Keratinocyte (primary cell): ENCODE measurements at regions not wholly inside any gene's neighbourhood (a gene's known extent, or its start where the extent isn't known, plus 50 kb on each side); places are given as distances from the start of the nearest gene placed in this dataset.

Source experiments
- DNase-seq: peaks from one replicate; pipeline ENCODE4 v3.0.0-alpha.2; 2011; ENCODE audit warnings: low read depth, missing footprints, low spot score
- FAIRE-seq: peaks from 2 replicates; lab custom pipeline; 2011; peaks lifted over from hg19 to GRCh38; lab: Jason Lieb, UNC
- H2AFZ ChIP-seq: 2 replicates; pipeline ENCODE4 v1.6.0; 2012; ENCODE audit warnings: low read length, control low read depth, inconsistent platforms; ENCODE audit not compliant: control insufficient read depth
- H3K27ac ChIP-seq: 2 replicates; pipeline ENCODE4 v1.5.1; 2011; ENCODE audit warnings: low read length; ENCODE audit not compliant: control insufficient read depth, insufficient read depth
- H3K27me3 ChIP-seq: 3 replicates; pipeline ENCODE4 v1.6.0; 2011; ENCODE audit warnings: low read length; ENCODE audit not compliant: control insufficient read depth, insufficient read depth; ENCODE audit errors: extremely low read depth
- H3K36me3 ChIP-seq, 2 experiments: 2 replicates in 1 of 2; 3 replicates in 1 of 2; pipeline ENCODE4 v1.5.1; 2011; ENCODE audit warnings: low read length in 2 of 2, mild to moderate bottlenecking in 1 of 2; ENCODE audit not compliant: control insufficient read depth in 2 of 2, insufficient read depth in 2 of 2; ENCODE audit errors: extremely low read depth in 1 of 2
- H3K4me1 ChIP-seq: 3 replicates; pipeline ENCODE4 v1.5.1; 2011; ENCODE audit warnings: low read length; ENCODE audit not compliant: control insufficient read depth, insufficient read depth; ENCODE audit errors: extremely low read depth
- H3K4me2 ChIP-seq: 3 replicates; pipeline ENCODE4 v1.6.0; 2011; ENCODE audit warnings: low read depth, low read length; ENCODE audit not compliant: control insufficient read depth, insufficient read depth; ENCODE audit errors: extremely low read depth
- H3K4me3 ChIP-seq, 3 experiments: fragments of 200-600 bp in 1 of 3; sonication (generic) in 1 of 3; 2 replicates in 2 of 3; 3 replicates in 1 of 3; pipeline ENCODE4 v1.5.1; 2011 to 2016; ENCODE audit warnings: low read length in 3 of 3, mild to moderate bottlenecking in 3 of 3, control low read depth in 2 of 3, inconsistent platforms in 1 of 3, low read depth in 1 of 3, mixed read lengths in 1 of 3, mixed run types in 1 of 3, moderate library complexity in 1 of 3; ENCODE audit not compliant: control insufficient read depth in 2 of 3, insufficient read depth in 2 of 3; ENCODE audit errors: extremely low read depth in 1 of 3
- H3K79me2 ChIP-seq: 2 replicates; pipeline ENCODE4 v1.6.0; 2012; ENCODE audit warnings: low read length; ENCODE audit not compliant: control insufficient read depth, insufficient read depth
- H3K9ac ChIP-seq: 3 replicates; pipeline ENCODE4 v1.6.0; 2011; ENCODE audit warnings: low read length; ENCODE audit not compliant: control insufficient read depth, insufficient read depth; ENCODE audit errors: extremely low read depth
- H3K9me1 ChIP-seq: 3 replicates; pipeline ENCODE4 v1.6.0; 2011; ENCODE audit warnings: low read length; ENCODE audit not compliant: control insufficient read depth, insufficient read depth; ENCODE audit errors: extremely low read depth
- H3K9me3 ChIP-seq: 2 replicates; pipeline ENCODE4 v1.5.1; 2012; ENCODE audit warnings: low read depth, low read length; ENCODE audit not compliant: control insufficient read depth
- H4K20me1 ChIP-seq: 3 replicates; pipeline ENCODE4 v1.6.0; 2011; ENCODE audit warnings: low read length; ENCODE audit not compliant: control insufficient read depth, insufficient read depth; ENCODE audit errors: extremely low read depth
- EZH2 ChIP-seq: IDR thresholded peaks from one replicate; pipeline ENCODE4 v1.6.1; 2012; ENCODE audit warnings: inconsistent platforms, mild to moderate bottlenecking, low read length, moderate library complexity
- dilution Hi-C: fragments of 300-500 bp; cut with MboI; formaldehyde crosslinking; loops from one replicate; pipeline ENCODE4 v1.7.0; 2020; ENCODE audit warnings: low sequenced_read_pairs; ENCODE audit not compliant: extremely low pct_ligation_motif_present
- TF ChIP-seq, protein P1 (sequence below), 3 experiments: IDR thresholded peaks in 1 of 3; conservative IDR thresholded peaks in 1 of 3; optimal IDR thresholded peaks in 1 of 3; 2 replicates in 2 of 3; 3 replicates in 1 of 3; pipeline versions ENCODE3 to v1.5.1; 2011; ENCODE audit warnings: low read length in 3 of 3, mild to moderate bottlenecking in 3 of 3, moderate library complexity in 2 of 3, control low read depth in 1 of 3, inconsistent platforms in 1 of 3; ENCODE audit not compliant: insufficient read depth in 2 of 3; ENCODE audit errors: extremely low read depth in 1 of 3

DNA sequence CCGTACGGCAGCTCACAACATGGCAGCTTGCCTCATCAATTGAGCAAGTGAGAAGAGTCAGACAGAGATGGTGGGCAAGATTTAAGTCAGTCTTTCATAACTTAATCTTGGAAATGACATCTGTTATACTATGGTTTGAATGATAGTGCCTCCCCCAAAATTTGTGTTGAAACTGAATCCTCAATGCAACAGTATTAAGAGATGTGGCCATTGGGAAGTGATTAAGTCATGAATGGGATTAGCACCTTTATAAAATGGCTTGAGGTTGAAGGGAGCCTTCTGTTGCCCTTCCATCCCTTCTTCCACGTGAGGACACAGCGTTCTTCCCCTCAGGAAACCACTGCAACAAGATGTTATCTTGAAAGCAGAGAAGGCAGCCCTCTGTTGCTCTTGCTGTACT lies 124.2 kb downstream of the C12orf75 start:
- no peak overlapping the region for H3K9ac ChIP-seq
- H3K9me3 ChIP-seq: peaks cover 5% of the 10 kb centered on the region
- H4K20me1 ChIP-seq: no peaks in the 10 kb centered on the region
- no peaks in the 10 kb centered on the region for H3K9me1 ChIP-seq
- H3K4me1 ChIP-seq: peaks cover 10% of the 10 kb centered on the region
- no peak overlapping the region for H3K4me2 ChIP-seq
- no peaks in the 10 kb centered on the region for H3K27me3 ChIP-seq
- dilution Hi-C loops: no loop called here
- H3K27ac ChIP-seq: no peak overlapping the region
- DNase-seq: no peak
- no peak for FAIRE-seq
- H3K4me3 ChIP-seq: no peak overlapping the region
- TF ChIP-seq EZH2: no peak
- TF ChIP-seq, protein P1, sequence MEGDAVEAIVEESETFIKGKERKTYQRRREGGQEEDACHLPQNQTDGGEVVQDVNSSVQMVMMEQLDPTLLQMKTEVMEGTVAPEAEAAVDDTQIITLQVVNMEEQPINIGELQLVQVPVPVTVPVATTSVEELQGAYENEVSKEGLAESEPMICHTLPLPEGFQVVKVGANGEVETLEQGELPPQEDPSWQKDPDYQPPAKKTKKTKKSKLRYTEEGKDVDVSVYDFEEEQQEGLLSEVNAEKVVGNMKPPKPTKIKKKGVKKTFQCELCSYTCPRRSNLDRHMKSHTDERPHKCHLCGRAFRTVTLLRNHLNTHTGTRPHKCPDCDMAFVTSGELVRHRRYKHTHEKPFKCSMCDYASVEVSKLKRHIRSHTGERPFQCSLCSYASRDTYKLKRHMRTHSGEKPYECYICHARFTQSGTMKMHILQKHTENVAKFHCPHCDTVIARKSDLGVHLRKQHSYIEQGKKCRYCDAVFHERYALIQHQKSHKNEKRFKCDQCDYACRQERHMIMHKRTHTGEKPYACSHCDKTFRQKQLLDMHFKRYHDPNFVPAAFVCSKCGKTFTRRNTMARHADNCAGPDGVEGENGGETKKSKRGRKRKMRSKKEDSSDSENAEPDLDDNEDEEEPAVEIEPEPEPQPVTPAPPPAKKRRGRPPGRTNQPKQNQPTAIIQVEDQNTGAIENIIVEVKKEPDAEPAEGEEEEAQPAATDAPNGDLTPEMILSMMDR (optimal IDR thresholded peaks at IDR 0.05 in 1 of 3, IDR thresholded peaks at IDR 0.05 in 1 of 3, conservative IDR thresholded peaks at IDR 0.05 in 1 of 3; ENCODE audit: extremely low read depth in 1 of 3, insufficient read depth in 2 of 3, low read length in 3 of 3): no peak
- H3K36me3 ChIP-seq: no peaks in the 10 kb centered on the region
- H2AFZ ChIP-seq: peak overlapping the region; percentile 35
- no peaks in the 10 kb centered on the region for H3K79me2 ChIP-seq

GRCh38 chr12:105455261-105455660 lies 124.8 kb downstream of the C12orf75 start:
- dilution Hi-C loops: no loop called here
- FAIRE-seq (peak; percentile 84), DNase-seq (no peak)
- TF ChIP-seq EZH2: no peak
- TF ChIP-seq, protein P1 (optimal IDR thresholded peaks at IDR 0.05 in 1 of 3, IDR thresholded peaks at IDR 0.05 in 1 of 3, conservative IDR thresholded peaks at IDR 0.05 in 1 of 3; ENCODE audit: extremely low read depth in 1 of 3, insufficient read depth in 2 of 3, low read length in 3 of 3): peak; percentile 66 to 71 (median 68)
- Histone ChIP-seq H3K4me1 (peaks cover 10% of the 10 kb centered on the region), H3K4me3 (no peak overlapping the region), H3K4me2 (no peak overlapping the region), H3K27ac (no peak overlapping the region), H3K9me1 (no peaks in the 10 kb centered on the region), H2AFZ (no peak overlapping the region), H3K27me3 (no peaks in the 10 kb centered on the region), H3K36me3 (no peaks in the 10 kb centered on the region), H3K79me2 (no peaks in the 10 kb centered on the region), H4K20me1 (no peaks in the 10 kb centered on the region), H3K9me3 (peaks cover 5% of the 10 kb centered on the region), H3K9ac (no peak overlapping the region)
